SK-N-SH (cell line): ENCODE measurements at regions not wholly inside any gene's neighbourhood (a gene's known extent, or its start where the extent isn't known, plus 50 kb on each side); places are given as distances from the start of the nearest gene placed in this dataset.

Experiments used
- CTCF ChIA-PET: fragments of 300-600, 350-600 bp; formaldehyde crosslinking; extraction: SDS; loops from one replicate; lab custom pipeline; 2021; lab: Yijun Ruan, JAX
- POLR2A ChIA-PET: fragments of 350-600 bp; sonication (Branson Sonifier 250); formaldehyde crosslinking; extraction: SDS; loops from one replicate; lab custom pipeline; 2020; ENCODE audit warnings: antibody characterized with exemption, inconsistent platforms; lab: Yijun Ruan, JAX
- DNase-seq: peaks from one replicate; pipeline ENCODE4 v3.0.0; 2012
- H2AFZ ChIP-seq: fragments of 200-600 bp; sonication (generic); 2 replicates; pipeline ENCODE4 v1.8.1; 2016; ENCODE audit warnings: antibody characterized with exemption, mild to moderate bottlenecking, low read depth
- H3F3A ChIP-seq: fragments of 200-600 bp; sonication (generic); replicated peaks from 2 replicates; pipeline ENCODE3; 2016; ENCODE audit warnings: antibody characterized with exemption, mild to moderate bottlenecking; ENCODE audit not compliant: insufficient read depth
- H3K27ac ChIP-seq, 2 experiments: fragments of 200-500 bp in 1 of 2; fragments of 200-600 bp in 1 of 2; sonication (Bioruptor generic) in 1 of 2; sonication (generic), shearing (Covaris generic) in 1 of 2; 2 replicates each; pipeline versions ENCODE4 v1.5.1 to v1.6.1; 2014 to 2016; ENCODE audit warnings: low read depth in 2 of 2, inconsistent platforms in 1 of 2, low read length in 1 of 2, mild to moderate bottlenecking in 1 of 2, mixed read lengths in 1 of 2
- H3K27me3 ChIP-seq: fragments of 200-600 bp; sonication (generic), shearing (Covaris generic); 2 replicates; pipeline ENCODE4 v1.6.1; 2016; ENCODE audit warnings: mixed run types; ENCODE audit not compliant: insufficient read depth
- H3K36me3 ChIP-seq, 2 experiments: fragments of 200-500 bp in 1 of 2; fragments of 200-600 bp in 1 of 2; sonication (Bioruptor generic) in 1 of 2; sonication (generic) in 1 of 2; replicated peaks in 1 of 2; 2 replicates each; pipeline versions ENCODE3 to v1.5.1; 2014 to 2016; ENCODE audit warnings: low read length in 1 of 2, mild to moderate bottlenecking in 1 of 2; ENCODE audit not compliant: insufficient read depth in 2 of 2, control insufficient read depth in 1 of 2
- H3K4me1 ChIP-seq, 2 experiments: fragments of 200-500 bp in 1 of 2; fragments of 200-600 bp in 1 of 2; sonication (Bioruptor generic) in 1 of 2; sonication (generic), shearing (Covaris generic) in 1 of 2; 2 replicates each; pipeline versions ENCODE4 v1.5.1 to v1.6.1; 2014 to 2016; ENCODE audit warnings: low read depth in 1 of 2, low read length in 1 of 2, mixed run types in 1 of 2; ENCODE audit not compliant: insufficient read depth in 2 of 2, control insufficient read depth in 1 of 2
- H3K4me2 ChIP-seq: fragments of 200-600 bp; sonication (generic), shearing (Covaris generic); 2 replicates; pipeline ENCODE4 v1.6.1; 2017; ENCODE audit warnings: mixed run types
- H3K4me3 ChIP-seq, 2 experiments: fragments of 200-500 bp in 1 of 2; fragments of 200-600 bp in 1 of 2; sonication (Bioruptor generic) in 1 of 2; sonication (generic), shearing (Covaris generic) in 1 of 2; 2 replicates each; pipeline versions ENCODE4 v1.5.1 to v1.8.1; 2014 to 2016; ENCODE audit warnings: low read depth in 2 of 2, inconsistent platforms in 1 of 2, low read length in 1 of 2, mild to moderate bottlenecking in 1 of 2, mixed read lengths in 1 of 2, moderate library complexity in 1 of 2
- H3K79me2 ChIP-seq: fragments of 200-600 bp; sonication (generic); 2 replicates; pipeline ENCODE4 v1.8.1; 2017; ENCODE audit warnings: mild to moderate bottlenecking; ENCODE audit not compliant: insufficient read depth
- H3K9ac ChIP-seq: fragments of 200-600 bp; sonication (generic); 2 replicates; pipeline ENCODE4 v1.6.1; 2017; ENCODE audit warnings: mixed run types
- H3K9me2 ChIP-seq: fragments of 200-600 bp; sonication (generic); 2 replicates; pipeline ENCODE4 v1.6.1; 2017; ENCODE audit warnings: mixed run types
- H3K9me3 ChIP-seq: fragments of 200-600 bp; sonication (generic); 2 replicates; pipeline ENCODE4 v1.6.1; 2017; ENCODE audit warnings: mixed run types, mild to moderate bottlenecking, moderate library complexity
- H4K20me1 ChIP-seq: fragments of 200-600 bp; sonication (generic); 2 replicates; pipeline ENCODE4 v1.6.1; 2017; ENCODE audit warnings: mild to moderate bottlenecking, mixed run types; ENCODE audit not compliant: insufficient read depth
- CTCF ChIP-seq: fragments of 200-600 bp; sonication (generic); IDR thresholded peaks from 2 replicates; pipeline ENCODE4 v1.6.1; 2017; ENCODE audit warnings: antibody characterized with exemption, mild to moderate bottlenecking, moderate library complexity
- ELF1 ChIP-seq: IDR thresholded peaks from 2 replicates; pipeline ENCODE4 v1.4.0; 2012
- EP300 ChIP-seq, 2 experiments: IDR thresholded peaks; 2 replicates each; pipeline versions ENCODE4 v1.4.0 to v1.6.1; 2012; ENCODE audit warnings: borderline replicate concordance in 1 of 2, low read depth in 1 of 2, low read length in 1 of 2
- EZH2phosphoT487 ChIP-seq: fragments of 200-600 bp; sonication (generic); IDR thresholded peaks from 2 replicates; pipeline ENCODE4 v1.6.1; 2017; ENCODE audit warnings: low read depth, mixed run types, mild to moderate bottlenecking, antibody characterized with exemption, moderate library complexity, borderline replicate concordance
- FOSL2 ChIP-seq: IDR thresholded peaks from 2 replicates; pipeline ENCODE4 v1.4.0; 2012; ENCODE audit warnings: low read depth, mild to moderate bottlenecking, moderate library complexity, borderline replicate concordance
- FOXJ3 ChIP-seq: sonication (generic); formaldehyde crosslinking; IDR thresholded peaks from 2 replicates; pipeline ENCODE4 v1.5.1; 2020; ENCODE audit warnings: mild to moderate bottlenecking, missing genetic modification reagents
- GABPA ChIP-seq: IDR thresholded peaks from 2 replicates; pipeline ENCODE4 v1.4.0; 2012; ENCODE audit warnings: low read depth, mild to moderate bottlenecking
- GATA2 ChIP-seq: sonication (generic); formaldehyde crosslinking; IDR thresholded peaks from 2 replicates; pipeline ENCODE4 v1.5.0; 2020; ENCODE audit warnings: mild to moderate bottlenecking, missing genetic modification reagents
- JUND ChIP-seq: IDR thresholded peaks from 2 replicates; pipeline ENCODE4 v1.4.0; 2012
- MAX ChIP-seq: IDR thresholded peaks from 2 replicates; pipeline ENCODE4 v1.4.0; 2012; ENCODE audit warnings: low read depth
- MXI1 ChIP-seq: IDR thresholded peaks from 2 replicates; pipeline ENCODE4 v1.6.1; 2012; ENCODE audit warnings: mild to moderate bottlenecking, low read depth, low read length, improper control_type of control experiment
- NRF1 ChIP-seq: IDR thresholded peaks from 2 replicates; pipeline ENCODE4 v1.6.1; 2012; ENCODE audit warnings: low read depth, mild to moderate bottlenecking, low read length
- PBX3 ChIP-seq: IDR thresholded peaks from 2 replicates; pipeline ENCODE4; 2012
- POLR2AphosphoS5 ChIP-seq: IDR thresholded peaks from 2 replicates; pipeline ENCODE4 v1.6.1; 2012; ENCODE audit warnings: low read depth, low read length
- RAD21 ChIP-seq: IDR thresholded peaks from 2 replicates; pipeline ENCODE4 v1.6.1; 2012; ENCODE audit warnings: mild to moderate bottlenecking, low read length
- RFX5 ChIP-seq: IDR thresholded peaks from 2 replicates; pipeline ENCODE4 v1.6.1; 2012; ENCODE audit warnings: mild to moderate bottlenecking, improper control_type of control experiment, low read length
- SIN3A ChIP-seq: IDR thresholded peaks from 2 replicates; pipeline ENCODE4 v1.6.1; 2012; ENCODE audit warnings: low read depth, mild to moderate bottlenecking, low read length, moderate library complexity, borderline replicate concordance
- SMC3 ChIP-seq: IDR thresholded peaks from 2 replicates; pipeline ENCODE4 v1.6.1; 2012; ENCODE audit warnings: low read depth, low read length, improper control_type of control experiment
- TAF1 ChIP-seq: IDR thresholded peaks from 2 replicates; pipeline ENCODE4 v1.6.1; 2012; ENCODE audit warnings: low read depth, mild to moderate bottlenecking, low read length, moderate library complexity, borderline replicate concordance
- TCF12 ChIP-seq: IDR thresholded peaks from 2 replicates; pipeline ENCODE4 v1.4.0; 2012
- TEAD4 ChIP-seq: IDR thresholded peaks from 2 replicates; pipeline ENCODE4 v1.4.0; 2012; ENCODE audit warnings: mild to moderate bottlenecking, borderline replicate concordance; ENCODE audit not compliant: insufficient read depth
- USF1 ChIP-seq: IDR thresholded peaks from 2 replicates; pipeline ENCODE4 v1.4.0; 2012; ENCODE audit warnings: low read depth, borderline replicate concordance
- USF2 ChIP-seq: fragments of 150-350 bp; IDR thresholded peaks from 2 replicates; pipeline ENCODE4 v1.6.1; 2017; ENCODE audit warnings: antibody characterized with exemption, low read length, low read depth, borderline replicate concordance
- ZBTB33 ChIP-seq: IDR thresholded peaks from 2 replicates; pipeline ENCODE4 v1.4.0; 2012; ENCODE audit warnings: low read depth, borderline replicate concordance
- WGBS: methylation state at CpG from one replicate; pipeline ENCODE4 v1.1.6; 2017; ENCODE audit warnings: low lambda C conversion rate; 5-methylcytosine and 5-hydroxymethylcytosine counted together

- 16% methylated on average over 8 of the region's 10 CpGs for WGBS
- Histone ChIP-seq H4K20me1 (no peaks in the 10 kb centered on the region), H3F3A (no peaks in the 10 kb centered on the region), H3K36me3 (no peaks in the 10 kb centered on the region), H3K79me2 (no peaks in the 10 kb centered on the region), H3K9ac (no peak overlapping the region), H3K9me3 (no peaks in the 10 kb centered on the region), H3K27ac (no peak overlapping the region), H3K27me3 (peaks cover 32% of the 10 kb centered on the region; the same call in 1 of the 2 replicates), H3K4me2 (no peak overlapping the region), H3K4me3 (no peak overlapping the region), H3K4me1 (no peaks in the 10 kb centered on the region), H2AFZ (no peak overlapping the region), H3K9me2 (no peaks in the 10 kb centered on the region)
- DNase-seq = no peak
- CTCF ChIA-PET = no interaction called here
- POLR2A ChIA-PET = no interaction called here
- TF ChIP-seq FOSL2 (no peak), GATA2 (no peak), RFX5 (no peak), TEAD4 (no peak), ELF1 (no peak), JUND (no peak), ZBTB33 (no peak), USF1 (no peak), SIN3A (no peak)
Observed at GRCh38 chr13:112226320-112227002, 149.7 kb upstream of the SPACA7 start.

- WGBS = 12% methylated on average over 12 of the region's 12 CpGs
- H3K4me2 ChIP-seq = no peak overlapping the region
- CTCF ChIA-PET = no interaction called here
- no peaks in the 10 kb centered on the region for H4K20me1 ChIP-seq
- H3K79me2 ChIP-seq = no peaks in the 10 kb centered on the region
- H3K4me1 ChIP-seq = no peaks in the 10 kb centered on the region
- no peak for DNase-seq
- H3K4me3 ChIP-seq = no peak overlapping the region
- peaks cover 33% of the 10 kb centered on the region; the same call in 1 of the 2 replicates for H3K27me3 ChIP-seq
- H3K9me3 ChIP-seq = no peaks in the 10 kb centered on the region
- no peaks in the 10 kb centered on the region for H3F3A ChIP-seq
- H2AFZ ChIP-seq = no peak overlapping the region
- no peak overlapping the region for H3K27ac ChIP-seq
- POLR2A ChIA-PET = no interaction called here
- no peaks in the 10 kb centered on the region for H3K36me3 ChIP-seq
- no peaks in the 10 kb centered on the region for H3K9me2 ChIP-seq
- no peak overlapping the region for H3K9ac ChIP-seq
- no peak for TF ChIP-seq EZH2phosphoT487
- TF ChIP-seq NRF1 = no peak
- no peak for TF ChIP-seq TCF12
- no peak for TF ChIP-seq POLR2AphosphoS5
- TF ChIP-seq FOXJ3 = no peak
- no peak for TF ChIP-seq USF2
- TF ChIP-seq TAF1 = no peak
- TF ChIP-seq CTCF = no peak
- no peak for TF ChIP-seq SMC3
- no peak for TF ChIP-seq PBX3
- no peak for TF ChIP-seq RAD21
- TF ChIP-seq GABPA = no peak
- no peak for TF ChIP-seq MAX
- TF ChIP-seq MXI1 = no peak
- TF ChIP-seq EP300 (IDR thresholded peaks at IDR 0.05; ENCODE audit: borderline replicate concordance in 1 of 2, low read depth in 1 of 2, low read length in 1 of 2) = no peak
- no peak for TF ChIP-seq ELF1
Observed at GRCh38 chr13:112227031-112227430, 149.1 kb upstream of the SPACA7 start.
